ENCODE measurements at regions not wholly inside any gene's neighbourhood (a gene's known extent, or its start where the extent isn't known, plus 50 kb on each side); places are given as distances from the start of the nearest gene placed in this dataset.

DNA sequence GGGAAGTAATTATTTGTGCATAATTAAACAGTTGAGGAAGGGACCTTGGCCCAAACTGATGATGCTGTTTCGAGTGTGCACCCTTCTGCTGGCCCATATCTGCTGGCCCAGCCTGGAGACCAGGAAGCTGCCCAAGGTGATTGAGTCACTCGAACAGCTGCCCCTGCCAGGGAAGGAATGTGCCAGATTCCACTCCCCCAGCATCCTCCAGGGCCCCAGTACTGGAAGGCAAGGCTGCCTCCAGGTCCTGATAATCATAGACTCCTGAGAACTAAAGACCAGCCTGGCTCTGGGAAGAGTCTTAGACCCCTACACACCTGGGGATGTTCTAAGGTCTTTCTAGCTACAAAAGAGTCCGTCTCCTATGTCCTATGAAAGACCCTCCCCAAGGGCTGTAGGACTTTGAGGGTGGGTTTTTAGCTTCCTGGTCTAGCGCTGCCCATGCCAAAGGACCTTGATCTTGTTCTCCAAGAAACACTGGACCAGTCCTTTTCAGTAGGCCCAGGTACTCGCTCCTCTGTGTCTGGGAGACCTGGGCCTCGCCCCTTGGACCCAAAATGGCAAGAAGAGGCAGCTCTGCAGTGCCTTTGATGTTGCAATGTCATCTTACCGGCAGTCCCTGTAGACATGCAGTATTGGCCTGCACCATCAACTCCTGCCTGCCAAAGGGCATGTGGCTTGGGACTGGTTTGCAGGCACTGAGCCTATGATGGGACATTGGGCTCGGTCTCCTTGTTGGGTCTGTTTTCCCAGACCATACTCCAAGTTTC is 103.2 kb upstream of the GPR26 start:
- H3K27me3 ChIP-seq (ENCODE audit: control insufficient read depth in 2 of 2, insufficient read depth in 2 of 2, low read length in 2 of 2): no peaks in the 10 kb centered on the region
- H3K4me1 ChIP-seq (ENCODE audit: control insufficient read depth in 1 of 2, insufficient read depth in 2 of 2, low read length in 2 of 2): no peaks in the 10 kb centered on the region
- H3K4me2 ChIP-seq (replicated peaks; ENCODE audit: extremely low read depth, low read length, poor library complexity, severe bottlenecking): no peak overlapping the region
- no peak overlapping the region for H3K27ac Mint-ChIP-seq
- no peak overlapping the region for H3K4me3 ChIP-seq (replicated peaks in 1 of 3; ENCODE audit: low read depth in 2 of 3, low read length in 3 of 3)
- H3K27ac ChIP-seq (ENCODE audit: low read depth in 1 of 2, low read length in 2 of 2): no peak overlapping the region
- intact Hi-C loops (cut with micrococcal nuclease): no loop called here
- H4K20me1 ChIP-seq (ENCODE audit: insufficient read depth, low read length): no peaks in the 10 kb centered on the region
- no peak overlapping the region for H2AFZ ChIP-seq (ENCODE audit: insufficient read depth, low read depth, low read length, poor library complexity, severe bottlenecking)
- H3K4me3 Mint-ChIP-seq: no peak overlapping the region
- H3K36me3 ChIP-seq (replicated peaks in 1 of 2; ENCODE audit: control insufficient read depth in 1 of 2, insufficient read depth in 2 of 2, low read length in 2 of 2): no peaks in the 10 kb centered on the region
- TF ChIP-seq, protein P1, sequence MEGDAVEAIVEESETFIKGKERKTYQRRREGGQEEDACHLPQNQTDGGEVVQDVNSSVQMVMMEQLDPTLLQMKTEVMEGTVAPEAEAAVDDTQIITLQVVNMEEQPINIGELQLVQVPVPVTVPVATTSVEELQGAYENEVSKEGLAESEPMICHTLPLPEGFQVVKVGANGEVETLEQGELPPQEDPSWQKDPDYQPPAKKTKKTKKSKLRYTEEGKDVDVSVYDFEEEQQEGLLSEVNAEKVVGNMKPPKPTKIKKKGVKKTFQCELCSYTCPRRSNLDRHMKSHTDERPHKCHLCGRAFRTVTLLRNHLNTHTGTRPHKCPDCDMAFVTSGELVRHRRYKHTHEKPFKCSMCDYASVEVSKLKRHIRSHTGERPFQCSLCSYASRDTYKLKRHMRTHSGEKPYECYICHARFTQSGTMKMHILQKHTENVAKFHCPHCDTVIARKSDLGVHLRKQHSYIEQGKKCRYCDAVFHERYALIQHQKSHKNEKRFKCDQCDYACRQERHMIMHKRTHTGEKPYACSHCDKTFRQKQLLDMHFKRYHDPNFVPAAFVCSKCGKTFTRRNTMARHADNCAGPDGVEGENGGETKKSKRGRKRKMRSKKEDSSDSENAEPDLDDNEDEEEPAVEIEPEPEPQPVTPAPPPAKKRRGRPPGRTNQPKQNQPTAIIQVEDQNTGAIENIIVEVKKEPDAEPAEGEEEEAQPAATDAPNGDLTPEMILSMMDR (IDR thresholded peaks at IDR 0.05): no peak
- DNase-seq: no peak
- no peaks in the 10 kb centered on the region for H3K79me2 ChIP-seq (ENCODE audit: insufficient read depth, low read length)
- no peaks in the 10 kb centered on the region for H3K9me3 Mint-ChIP-seq
- WGBS (ENCODE audit: insufficient coverage): 69% methylated on average over 5 of the region's 8 CpGs
- H3K36me3 Mint-ChIP-seq: no peaks in the 10 kb centered on the region
- no peaks in the 10 kb centered on the region for H3K4me1 Mint-ChIP-seq
- peaks cover 15 to 19% (median 15%) of the 10 kb centered on the region in 3 donors for H3K27me3 Mint-ChIP-seq (ENCODE audit: low read depth in 3 of 3)
- H3K9ac ChIP-seq (ENCODE audit: insufficient read depth, low read length, poor library complexity, severe bottlenecking): no peak overlapping the region
- no peaks in the 10 kb centered on the region for H3K9me3 ChIP-seq (replicated peaks in 1 of 2; ENCODE audit: control insufficient read depth in 1 of 2, insufficient read depth in 1 of 2, low read length in 2 of 2)

DNA sequence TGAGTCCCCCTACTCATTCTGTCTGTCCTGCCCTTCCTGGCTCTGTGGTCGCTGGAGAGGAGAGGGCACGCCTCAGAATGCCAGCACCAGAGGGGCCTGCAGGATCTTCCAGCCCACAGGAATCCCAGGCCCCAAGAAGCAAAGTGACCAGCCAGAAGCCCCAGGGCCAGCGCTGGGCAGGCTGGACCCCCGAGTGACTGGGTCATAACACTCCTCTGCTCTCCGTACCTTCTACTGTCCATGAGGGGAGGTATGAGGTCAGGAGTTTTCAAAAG is 102.6 kb upstream of the GPR26 start:
- H2AFZ ChIP-seq (ENCODE audit: insufficient read depth, low read depth, low read length, poor library complexity, severe bottlenecking): no peak overlapping the region
- H3K27me3 ChIP-seq (ENCODE audit: control insufficient read depth in 2 of 2, insufficient read depth in 2 of 2, low read length in 2 of 2): no peaks in the 10 kb centered on the region
- H3K27ac ChIP-seq (ENCODE audit: low read depth in 1 of 2, low read length in 2 of 2): no peak overlapping the region
- peaks cover 15 to 16% (median 15%) of the 10 kb centered on the region in 3 donors for H3K27me3 Mint-ChIP-seq (ENCODE audit: low read depth in 3 of 3)
- H3K36me3 ChIP-seq (replicated peaks in 1 of 2; ENCODE audit: control insufficient read depth in 1 of 2, insufficient read depth in 2 of 2, low read length in 2 of 2): no peaks in the 10 kb centered on the region
- intact Hi-C loops (cut with micrococcal nuclease): no loop called here
- no peak overlapping the region for H3K4me3 ChIP-seq (replicated peaks in 1 of 3; ENCODE audit: low read depth in 2 of 3, low read length in 3 of 3)
- TF ChIP-seq, protein P1 (IDR thresholded peaks at IDR 0.05): no peak
- no peak overlapping the region for H3K4me2 ChIP-seq (replicated peaks; ENCODE audit: extremely low read depth, low read length, poor library complexity, severe bottlenecking)
- H3K79me2 ChIP-seq (ENCODE audit: insufficient read depth, low read length): no peaks in the 10 kb centered on the region
- no peaks in the 10 kb centered on the region for H3K4me1 ChIP-seq (ENCODE audit: control insufficient read depth in 1 of 2, insufficient read depth in 2 of 2, low read length in 2 of 2)
- H3K4me3 Mint-ChIP-seq: no peak overlapping the region
- no peaks in the 10 kb centered on the region for H3K9me3 ChIP-seq (replicated peaks in 1 of 2; ENCODE audit: control insufficient read depth in 1 of 2, insufficient read depth in 1 of 2, low read length in 2 of 2)
- no peaks in the 10 kb centered on the region for H4K20me1 ChIP-seq (ENCODE audit: insufficient read depth, low read length)
- no peaks in the 10 kb centered on the region for H3K4me1 Mint-ChIP-seq
- H3K27ac Mint-ChIP-seq: peak overlapping the region in 1 of 7 donors; percentile 25
- no peaks in the 10 kb centered on the region for H3K36me3 Mint-ChIP-seq
- H3K9ac ChIP-seq (ENCODE audit: insufficient read depth, low read length, poor library complexity, severe bottlenecking): no peak overlapping the region
- no peaks in the 10 kb centered on the region for H3K9me3 Mint-ChIP-seq
- WGBS (ENCODE audit: insufficient coverage): 100% methylated on average over 2 of the region's 5 CpGs
- no peak for DNase-seq
